HEK293 (cell line): ENCODE measurements at regions not wholly inside any gene's neighbourhood (a gene's known extent, or its start where the extent isn't known, plus 50 kb on each side); places are given as distances from the start of the nearest gene placed in this dataset.

Experiments
- CTCF ChIP-seq: fragments of 450-650 bp; formaldehyde crosslinking; IDR thresholded peaks from 2 replicates; pipeline ENCODE4 v1.5.1; 2016; ENCODE audit warnings: missing biosample characterization, missing genetic modification characterization
- IKZF3 ChIP-seq: fragments of 450-650 bp; IDR thresholded peaks from 2 replicates; pipeline ENCODE4 v1.5.0; 2018; ENCODE audit warnings: missing biosample characterization, mild to moderate bottlenecking, missing genetic modification characterization, moderate library complexity
- KLF10 ChIP-seq: fragments of 450-650 bp; IDR thresholded peaks from 2 replicates; pipeline ENCODE4 v1.5.1; 2018; ENCODE audit warnings: missing biosample characterization, mild to moderate bottlenecking, missing genetic modification characterization
- YY1 ChIP-seq: fragments of 450-650 bp; formaldehyde crosslinking; IDR thresholded peaks from 2 replicates; pipeline ENCODE4 v1.5.1; 2018; ENCODE audit warnings: missing biosample characterization, missing genetic modification characterization
- ZBTB48 ChIP-seq: fragments of 450-650 bp; formaldehyde crosslinking; IDR thresholded peaks from 2 replicates; pipeline ENCODE4 v1.5.1; 2016; ENCODE audit warnings: missing biosample characterization, missing genetic modification characterization
- ZFP69B ChIP-seq: fragments of 450-650 bp; formaldehyde crosslinking; IDR thresholded peaks from 2 replicates; pipeline ENCODE4 v1.5.1; 2016; ENCODE audit warnings: missing biosample characterization, missing genetic modification characterization
- ZNF175 ChIP-seq: fragments of 450-650 bp; formaldehyde crosslinking; IDR thresholded peaks from 2 replicates; pipeline ENCODE4 v1.5.1; 2016; ENCODE audit warnings: missing biosample characterization, missing genetic modification characterization
- ZNF24 ChIP-seq: fragments of 450-650 bp; formaldehyde crosslinking; IDR thresholded peaks from 2 replicates; pipeline ENCODE4 v1.5.1; 2016; ENCODE audit warnings: missing biosample characterization, missing genetic modification characterization
- ZNF274 ChIP-seq, 2 experiments: fragments of 200-500 bp in 1 of 2; fragments of 450-650 bp in 1 of 2; sonication (Bioruptor generic) in 1 of 2; formaldehyde crosslinking in 1 of 2; IDR thresholded peaks; 2 replicates each; pipeline versions ENCODE4 v1.5.1 to v1.6.1; 2014 to 2016; ENCODE audit warnings: borderline replicate concordance in 1 of 2, inconsistent platforms in 1 of 2, low read length in 1 of 2, missing biosample characterization in 1 of 2, missing genetic modification characterization in 1 of 2
- ZNF302 ChIP-seq: fragments of 450-650 bp; formaldehyde crosslinking; IDR thresholded peaks from 2 replicates; pipeline ENCODE4 v1.5.1; 2016; ENCODE audit warnings: missing biosample characterization, missing genetic modification characterization, low read depth
- ZNF311 ChIP-seq: fragments of 450-650 bp; formaldehyde crosslinking; IDR thresholded peaks from 2 replicates; pipeline ENCODE4 v1.5.1; 2017; ENCODE audit warnings: missing biosample characterization, missing genetic modification characterization, borderline replicate concordance
- ZNF362 ChIP-seq: fragments of 450-650 bp; formaldehyde crosslinking; IDR thresholded peaks from 2 replicates; pipeline ENCODE4 v1.5.1; 2016; ENCODE audit warnings: missing biosample characterization, missing genetic modification characterization
- ZNF560 ChIP-seq: fragments of 450-650 bp; formaldehyde crosslinking; IDR thresholded peaks from 2 replicates; pipeline ENCODE4 v1.5.1; 2017; ENCODE audit warnings: missing biosample characterization, missing genetic modification characterization, borderline replicate concordance
- ZSCAN4 ChIP-seq: fragments of 450-650 bp; formaldehyde crosslinking; IDR thresholded peaks from 2 replicates; pipeline ENCODE4 v1.5.1; 2017; ENCODE audit warnings: missing biosample characterization, missing genetic modification characterization

- TF ChIP-seq CTCF (tag by site-specific recombination) (no peak), ZNF560 (tag by site-specific recombination) (no peak), KLF10 (tag by site-specific recombination) (no peak), ZNF362 (tag by site-specific recombination) (no peak), ZNF24 (tag by site-specific recombination) (no peak), YY1 (tag by site-specific recombination) (no peak), ZFP69B (tag by site-specific recombination) (no peak), IKZF3 (tag by site-specific recombination) (no peak), ZNF311 (tag by site-specific recombination) (no peak), ZSCAN4 (tag by site-specific recombination) (no peak), ZNF302 (tag by site-specific recombination) (no peak), ZNF175 (no peak), ZBTB48 (no peak), ZNF274 (IDR thresholded peaks at IDR 0.05; ENCODE audit: low read length) (no peak), ZNF274 (tag by site-specific recombination; IDR thresholded peaks at IDR 0.05; ENCODE audit: borderline replicate concordance) (no peak)
These were observed 143.4 kb downstream of the MACROH2A1 start for GRCh38 chr5:135255461-135256178.
